ENCODE measurements at regions not wholly inside any gene's neighbourhood (a gene's known extent, or its start where the extent isn't known, plus 50 kb on each side); places are given as distances from the start of the nearest gene placed in this dataset.
"Not testable (repeated sequence)": the region's sequence is repeated elsewhere in the genome, so short reads cannot be mapped to it uniquely, and the experiment has no call there.

GRCh38 chr1:199522338-199522737 lies 505.2 kb upstream of the NR5A2 start:
- DNase-seq, result peak in 1 of 3 donors; percentile 1

- peak in 1 of 3 donors; percentile 1 for DNase-seq
Measured at GRCh38 chr1:199522936-199523335, 504.6 kb upstream of the NR5A2 start.

- no peak for DNase-seq
Measured at GRCh38 chr1:199529324-199529723, 498.2 kb upstream of the NR5A2 start.

GRCh38 chr1:199533361-199533760 lies 494.1 kb upstream of the NR5A2 start:
- DNase-seq, result not testable (repeated sequence)

GRCh38 chr1:199545780-199546179 lies 481.7 kb upstream of the NR5A2 start:
- DNase-seq, result no peak

- DNase-seq, result no peak
Measured at GRCh38 chr1:199546323-199546722, 481.2 kb upstream of the NR5A2 start.

GRCh38 chr1:199549421-199549820 lies 478.1 kb upstream of the NR5A2 start:
- no peak for DNase-seq

GRCh38 chr1:199550199-199551065 lies 477.1 kb upstream of the NR5A2 start:
- DNase-seq, result peak; percentile 10 to 70 (median 22)

GRCh38 chr1:199551967-199552565 lies 475.4 kb upstream of the NR5A2 start:
- DNase-seq, result peak; percentile 58 to 83 (median 75)

GRCh38 chr1:199553104-199553503 lies 474.4 kb upstream of the NR5A2 start:
- DNase-seq, result peak in 1 of 3 donors; percentile 11

- no peak for DNase-seq
Measured at GRCh38 chr1:199561334-199561733, 466.2 kb upstream of the NR5A2 start.

GRCh38 chr1:199573047-199573446 lies 454.5 kb upstream of the NR5A2 start:
- DNase-seq, result no peak

GRCh38 chr1:199574950-199575349 lies 452.6 kb upstream of the NR5A2 start:
- no peak for DNase-seq

GRCh38 chr1:199580300-199580699 lies 447.2 kb upstream of the NR5A2 start:
- no peak for DNase-seq

- DNase-seq, result no peak
Measured at GRCh38 chr1:199585392-199585791, 442.1 kb upstream of the NR5A2 start.

GRCh38 chr1:199590708-199591107 lies 436.8 kb upstream of the NR5A2 start:
- DNase-seq, result no peak

GRCh38 chr1:199591468-199591867 lies 436.0 kb upstream of the NR5A2 start:
- no peak for DNase-seq

- DNase-seq, result no peak
Measured at GRCh38 chr1:199593475-199593874, 434.0 kb upstream of the NR5A2 start.

- not testable (repeated sequence) for DNase-seq
Measured at GRCh38 chr1:199596448-199596847, 431.1 kb upstream of the NR5A2 start.

- no peak for DNase-seq
Measured at GRCh38 chr1:199597152-199597551, 430.4 kb upstream of the NR5A2 start.

GRCh38 chr1:199608414-199608813 lies 419.1 kb upstream of the NR5A2 start:
- DNase-seq, result no peak

- DNase-seq, result peak in 1 of 3 donors; percentile 2
Measured at GRCh38 chr1:199612976-199613774, 414.3 kb upstream of the NR5A2 start.

All from muscle of back (tissue), 3 donors.